Right lobe of liver (tissue), 6 donors: ENCODE measurements at regions not wholly inside any gene's neighbourhood (a gene's known extent, or its start where the extent isn't known, plus 50 kb on each side); places are given as distances from the start of the nearest gene placed in this dataset.

Source experiments
- ATAC-seq, 4 donors: fragments of 200-7000 bp; cut with Tn5 transposase; one replicate each; pipeline ENCODE4 v1.9.1; 2020; ENCODE audit warnings: mild to moderate bottlenecking in 4 of 4, moderate library complexity in 4 of 4
- DNase-seq, 3 donors: peaks; one replicate each; pipeline ENCODE4 v3.0.0-alpha.2; 2020
- H3K27ac ChIP-seq, 3 donors: fragments of 200-600 bp; one replicate each; pipeline ENCODE4 v1.8.0; 2022
- H3K27me3 ChIP-seq, 2 donors: fragments of 200-600 bp; one replicate each; pipeline ENCODE4 v1.8.0; 2022
- H3K36me3 ChIP-seq, 4 donors: fragments of 200-600 bp; sonication (generic) in 1 of 4; one replicate each; pipeline versions ENCODE4 v1.5.1 to v1.8.0; 2017 to 2022; ENCODE audit warnings: control low read depth in 1 of 4
- H3K4me1 ChIP-seq, 4 donors: fragments of 200-600 bp; sonication (generic) in 1 of 4; one replicate each; pipeline versions ENCODE4 v1.5.1 to v1.8.0; 2017 to 2022; ENCODE audit warnings: control low read depth in 1 of 4
- H3K4me3 ChIP-seq, 3 donors: fragments of 200-600 bp; one replicate each; pipeline ENCODE4 v1.8.0; 2022
- H3K9me3 ChIP-seq, 4 donors: fragments of 200-600 bp; sonication (generic) in 1 of 4; one replicate each; pipeline versions ENCODE4 v1.5.1 to v1.8.0; 2017 to 2022; ENCODE audit warnings: control low read depth in 1 of 4
- CTCF ChIP-seq, 4 donors: fragments of 200-600 bp in 3 of 4; fragments of 450-650 bp in 1 of 4; IDR thresholded peaks; one replicate each; pipeline versions ENCODE4 v1.5.1 to v1.8.0; 2016 to 2022; ENCODE audit warnings: antibody characterized with exemption in 4 of 4, mild to moderate bottlenecking in 2 of 4
- POLR2A ChIP-seq: fragments of 450-650 bp; IDR thresholded peaks from one replicate; pipeline ENCODE4 v1.6.1; 2017; ENCODE audit warnings: antibody characterized with exemption, mild to moderate bottlenecking
- WGBS: methylation state at CpG from one replicate; pipeline ENCODE4 v1.1.6; 2018; ENCODE audit warnings: low coverage, low lambda C conversion rate; ENCODE audit not compliant: insufficient coverage; ENCODE audit errors: missing lambda C conversion rate; 5-methylcytosine and 5-hydroxymethylcytosine counted together
- intact Hi-C, 2 donors: fragments of 100-400 bp; cut with DNase I; formaldehyde crosslinking; loops; one replicate each; pipeline versions ENCODE4 v1.11.2 to v1.14.1; 2022
- donor health status: DM: no; HTN: yes; CAD: no.
- donor health status: DM: no; HTN: no; CAD: no.
- donor health status: DM: no; HTN: no; CAD: no.
- donor health status: DM: no; HTN: yes; CAD: no.
- donor health status: DM: no; HTN: yes; CAD: no.

DNA sequence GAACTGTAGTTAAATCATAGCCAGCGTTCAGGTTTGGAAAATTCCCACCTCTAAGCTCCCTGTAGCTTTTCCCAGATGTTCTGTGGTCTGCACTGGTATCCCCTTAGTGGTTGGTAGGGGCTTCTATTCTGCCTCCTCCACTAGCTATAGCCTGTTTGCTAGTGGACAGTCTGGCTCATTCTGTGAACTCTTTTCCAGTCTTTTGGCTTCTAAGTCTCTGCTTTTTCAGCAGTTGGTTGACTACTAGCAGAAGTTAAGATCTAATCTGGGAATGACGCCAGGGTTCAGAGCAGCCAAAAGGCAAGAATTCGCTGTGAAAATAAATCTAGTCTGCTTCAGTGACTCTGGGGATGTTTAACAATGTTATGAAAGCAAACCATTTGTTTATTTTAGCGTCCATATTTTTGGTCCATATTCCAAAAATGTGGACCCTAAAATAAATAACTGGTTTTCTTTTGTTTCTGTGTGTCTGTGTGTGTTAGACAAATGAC, 73.7 kb upstream of the WDR72 start:
- Histone ChIP-seq H3K36me3 (no peaks in the 10 kb centered on the region), H3K9me3 (no peaks in the 10 kb centered on the region), H3K4me1 (no peaks in the 10 kb centered on the region), H3K27me3 (no peaks in the 10 kb centered on the region), H3K27ac (no peak overlapping the region), H3K4me3 (no peak overlapping the region)
- 26% methylated on average over 4 of the region's 4 CpGs for WGBS
- DNase-seq (no peak), ATAC-seq (peak in 3 of 4 donors; percentile 19 to 58 (median 40))
- no peak for TF ChIP-seq POLR2A
- TF ChIP-seq CTCF (IDR thresholded peaks at IDR 0.05): no peak
- intact Hi-C loops: no loop called here

DNA sequence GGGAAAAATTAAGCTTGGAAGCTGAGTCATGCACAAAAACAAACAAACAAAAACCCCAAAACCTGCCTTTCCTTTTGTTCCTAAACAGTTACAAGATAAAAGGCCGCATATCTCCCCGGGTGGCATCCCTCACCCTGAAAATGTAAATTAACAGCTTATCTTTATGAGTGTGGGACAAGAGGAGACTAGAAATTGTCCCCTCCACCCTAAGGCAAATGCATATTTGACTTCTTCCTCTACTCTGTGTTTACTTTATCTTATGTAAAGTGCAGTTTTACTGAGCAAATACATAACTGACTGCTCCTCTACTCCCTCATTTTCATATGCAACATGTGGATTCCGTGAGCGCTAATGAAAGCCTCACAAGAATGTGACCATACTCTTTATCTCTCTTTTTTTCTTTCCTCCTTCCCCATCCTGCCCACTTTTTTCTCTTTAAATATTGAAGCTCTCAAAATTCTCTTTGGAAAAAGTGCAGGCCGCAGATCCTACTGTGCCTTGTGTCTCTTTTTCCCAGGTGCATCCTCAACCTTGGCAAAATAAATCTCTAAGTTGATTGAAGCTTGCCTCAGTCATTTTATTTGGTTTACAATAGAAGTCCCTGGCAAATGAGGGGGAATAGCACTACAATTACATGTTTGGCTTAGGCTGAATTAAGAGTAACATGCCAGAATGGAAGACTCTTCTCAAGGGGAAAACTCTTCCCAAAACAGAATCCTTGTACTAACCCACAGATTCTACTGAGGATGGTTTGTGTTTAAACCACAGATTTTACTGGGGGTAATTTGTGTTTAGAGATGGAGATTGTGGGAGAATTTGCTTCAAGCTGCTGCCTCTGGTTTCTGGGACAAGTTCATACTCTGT, 72.7 kb upstream of the WDR72 start:
- no peak overlapping the region for H3K4me3 ChIP-seq
- TF ChIP-seq CTCF (IDR thresholded peaks at IDR 0.05) (no peak), POLR2A (no peak)
- DNase-seq (no peak), ATAC-seq (no peak)
- no peaks in the 10 kb centered on the region for H3K9me3 ChIP-seq
- H3K27ac ChIP-seq: no peak overlapping the region
- no peaks in the 10 kb centered on the region for H3K4me1 ChIP-seq
- 43% methylated on average over 5 of the region's 5 CpGs for WGBS
- intact Hi-C loops: no loop called here
- no peaks in the 10 kb centered on the region for H3K36me3 ChIP-seq
- H3K27me3 ChIP-seq: no peaks in the 10 kb centered on the region

DNA sequence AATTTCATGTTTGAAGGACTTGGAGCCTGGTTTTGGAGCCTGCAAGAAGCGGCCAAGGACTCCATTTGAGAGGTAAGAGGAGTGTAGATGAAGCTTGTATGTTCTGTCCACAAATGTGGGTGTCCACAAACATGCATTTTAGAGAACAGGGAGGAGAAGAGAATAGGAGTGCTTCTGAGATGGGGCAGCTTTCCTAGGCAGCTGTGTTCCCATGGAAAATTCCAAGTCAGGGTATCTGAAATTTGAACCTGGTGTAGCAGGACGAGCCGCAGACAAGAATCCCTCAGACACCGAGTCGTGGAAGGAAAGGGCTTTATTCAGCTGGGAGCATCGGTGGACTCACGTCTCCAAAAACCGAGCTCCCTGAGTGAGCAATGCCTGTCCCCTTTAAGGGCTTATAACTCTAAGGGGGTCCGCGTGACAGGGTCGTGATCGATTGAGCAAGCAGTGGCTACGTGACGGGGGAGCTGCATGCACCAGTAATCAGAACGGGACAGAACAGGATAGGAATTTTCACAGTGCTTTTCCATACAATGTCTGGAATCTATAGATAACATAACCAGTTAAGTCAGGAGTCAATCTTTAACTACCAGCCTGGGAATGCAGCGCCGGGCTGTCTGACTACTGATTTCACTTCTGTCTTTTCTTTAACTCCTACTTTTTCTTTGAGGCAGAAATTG, 71.4 kb upstream of the WDR72 start:
- H3K27ac ChIP-seq: no peak overlapping the region
- TF ChIP-seq CTCF (IDR thresholded peaks at IDR 0.05) (no peak), POLR2A (no peak)
- 36% methylated on average over 16 of the region's 17 CpGs for WGBS

GRCh38 chr15:53829923-53830459, 70.5 kb upstream of the WDR72 start:
- DNase-seq (no peak), ATAC-seq (no peak)
- Histone ChIP-seq H3K9me3 (no peaks in the 10 kb centered on the region), H3K36me3 (no peaks in the 10 kb centered on the region), H3K27ac (no peak overlapping the region), H3K4me3 (no peak overlapping the region), H3K4me1 (no peaks in the 10 kb centered on the region), H3K27me3 (no peaks in the 10 kb centered on the region)
- 46% methylated on average over 2 of the region's 2 CpGs for WGBS
- TF ChIP-seq POLR2A (no peak), CTCF (IDR thresholded peaks at IDR 0.05) (no peak)
- intact Hi-C loops: no loop called here

More for the DNA sequence above, 71.4 kb upstream of the WDR72 start:
- intact Hi-C loops: no loop called here
- Histone ChIP-seq H3K4me3 (no peak overlapping the region), H3K27me3 (no peaks in the 10 kb centered on the region), H3K36me3 (no peaks in the 10 kb centered on the region), H3K4me1 (no peaks in the 10 kb centered on the region), H3K9me3 (no peaks in the 10 kb centered on the region)
- no peak for ATAC-seq
- no peak for DNase-seq
